K562 (cell line): ENCODE measurements at regions not wholly inside any gene's neighbourhood (a gene's known extent, or its start where the extent isn't known, plus 50 kb on each side); places are given as distances from the start of the nearest gene placed in this dataset.

ENCODE experiments used
- ATAC-seq: fragments of 200-7000 bp; cut with Tn5 transposase; 3 replicates; pipeline ENCODE4 v1.9.1; 2020; ENCODE audit warnings: moderate library complexity
- BruUV-seq: library from RNA; stranded (reverse); fragments of 400-500 nt; replicated peaks from 2 replicates; lab custom pipeline; 2021; lab: Mats Ljungman, UMichigan
- CTCF ChIA-PET: fragments of 300-600 bp; formaldehyde crosslinking; extraction: SDS; loops from one replicate; lab custom pipeline; 2021; ENCODE audit warnings: low intra/inter-chr PET ratio; lab: Yijun Ruan, JAX
- POLR2A ChIA-PET: fragments of 300-600, 350-650 bp; sonication (Branson Sonifier 250); formaldehyde crosslinking; extraction: SDS; loops from one replicate; lab custom pipeline; 2021; ENCODE audit warnings: antibody characterized with exemption, inconsistent platforms; lab: Yijun Ruan, JAX
- DNase-seq, 4 experiments: peaks; one replicate each; pipeline versions ENCODE4 v3.0.0 to v3.0.0-alpha.2; 2011 to 2018; ENCODE audit warnings: low spot score in 3 of 4, mixed read lengths in 3 of 4; ENCODE audit errors: extremely low read depth in 1 of 4
- FAIRE-seq: peaks from 2 replicates; lab custom pipeline; 2011; peaks lifted over from hg19 to GRCh38; lab: Jason Lieb, UNC
- H2AFZ ChIP-seq: 2 replicates; pipeline ENCODE4 v1.6.0; 2011; ENCODE audit warnings: low read depth, low read length, control low read depth, inconsistent platforms
- H3K27ac ChIP-seq: fragments of 200-600 bp; 3 replicates; pipeline ENCODE4 v1.8.0; 2011; ENCODE audit warnings: low read depth, mild to moderate bottlenecking, control low read depth, inconsistent platforms, low read length, moderate library complexity, mixed read lengths; ENCODE audit errors: extremely low read depth
- H3K27me3 ChIP-seq, 2 experiments: fragments of 300-600 bp in 1 of 2; 2 replicates in 1 of 2; 3 replicates in 1 of 2; pipeline versions ENCODE4 v1.6.0 to v1.8.0; 2011; ENCODE audit warnings: inconsistent platforms in 2 of 2, low read length in 2 of 2, mild to moderate bottlenecking in 1 of 2, mixed read lengths in 1 of 2, moderate library complexity in 1 of 2; ENCODE audit not compliant: control insufficient read depth in 2 of 2, insufficient read depth in 2 of 2
- H3K36me3 ChIP-seq: fragments of 300-600 bp; 3 replicates; pipeline ENCODE4 v1.8.0; 2011; ENCODE audit warnings: mild to moderate bottlenecking, low read length, inconsistent platforms; ENCODE audit not compliant: control insufficient read depth, insufficient read depth
- H3K4me1 ChIP-seq, 2 experiments: fragments of 200-600 bp in 1 of 2; replicated peaks in 1 of 2; 2 replicates in 1 of 2; 3 replicates in 1 of 2; pipeline versions ENCODE4 v1.5.1 to v1.8.0; 2011; ENCODE audit warnings: inconsistent platforms in 2 of 2, low read length in 2 of 2, mild to moderate bottlenecking in 1 of 2, mixed read lengths in 1 of 2, moderate library complexity in 1 of 2; ENCODE audit not compliant: control insufficient read depth in 2 of 2, insufficient read depth in 2 of 2
- H3K4me2 ChIP-seq: 2 replicates; pipeline ENCODE4 v1.6.1; 2011; ENCODE audit warnings: low read length, control low read depth, inconsistent platforms, mixed read lengths; ENCODE audit not compliant: insufficient read depth
- H3K4me3 ChIP-seq: fragments of 200-600 bp; sonication (generic), shearing (Covaris generic); 2 replicates; pipeline ENCODE4 v1.5.1; 2016; ENCODE audit warnings: control low read depth, inconsistent platforms
- H3K79me2 ChIP-seq: fragments of 200-600 bp; 3 replicates; pipeline ENCODE4 v1.8.0; 2011; ENCODE audit warnings: low read length, inconsistent platforms; ENCODE audit not compliant: control insufficient read depth, insufficient read depth
- H3K9ac ChIP-seq, 2 experiments: 2 replicates each; pipeline versions ENCODE4 v1.6.0 to v1.6.1; 2011; ENCODE audit warnings: low read depth in 2 of 2, low read length in 2 of 2, control low read depth in 1 of 2, inconsistent platforms in 1 of 2, mild to moderate bottlenecking in 1 of 2, mixed read lengths in 1 of 2; ENCODE audit not compliant: insufficient read depth in 1 of 2
- H3K9me1 ChIP-seq: one replicate; pipeline ENCODE4 v1.6.0; 2011; ENCODE audit warnings: inconsistent platforms, mild to moderate bottlenecking, low read length, moderate library complexity; ENCODE audit not compliant: control insufficient read depth, insufficient read depth
- H3K9me3 ChIP-seq: replicated peaks from 2 replicates; pipeline ENCODE4 v1.5.1; 2011; ENCODE audit warnings: low read depth, low read length, inconsistent platforms; ENCODE audit not compliant: control insufficient read depth, insufficient read depth
- H4K20me1 ChIP-seq: replicated peaks from 2 replicates; pipeline ENCODE4 v1.6.1; 2011; ENCODE audit warnings: low read length, inconsistent platforms, mixed read lengths; ENCODE audit not compliant: control insufficient read depth, insufficient read depth
- ATF1 ChIP-seq, 2 experiments: fragments of 450-650 bp in 1 of 2; IDR thresholded peaks; 2 replicates each; pipeline ENCODE4 v1.6.1; 2016; ENCODE audit warnings: missing compliant biosample characterization in 1 of 2, missing genetic modification characterization in 1 of 2
- CREB1 ChIP-seq, 2 experiments: sonication (generic) in 1 of 2; formaldehyde crosslinking in 1 of 2; IDR thresholded peaks; 2 replicates each; pipeline versions ENCODE4 v1.6.1 to v1.8.0; 2012 to 2022; ENCODE audit warnings: inconsistent platforms in 1 of 2, mild to moderate bottlenecking in 1 of 2, missing genetic modification reagents in 1 of 2, moderate library complexity in 1 of 2
- CREM ChIP-seq: IDR thresholded peaks from 2 replicates; pipeline ENCODE4 v1.6.1; 2014; ENCODE audit warnings: antibody characterized with exemption, low read depth
- HMG20A ChIP-seq: fragments of 450-650 bp; formaldehyde crosslinking; conservative IDR thresholded peaks from 2 replicates; pipeline ENCODE4 v1.4.0; 2020; ENCODE audit warnings: mild to moderate bottlenecking, mixed read lengths
- JUNB ChIP-seq: fragments of 450-650 bp; formaldehyde crosslinking; conservative IDR thresholded peaks from 2 replicates; pipeline ENCODE4 v1.4.0; 2020; ENCODE audit warnings: mild to moderate bottlenecking
- JUND ChIP-seq, 2 experiments: IDR thresholded peaks; 2 replicates in 1 of 2; 3 replicates in 1 of 2; pipeline ENCODE4 v1.6.1; 2011; ENCODE audit warnings: borderline replicate concordance in 2 of 2, low read depth in 2 of 2, low read length in 2 of 2, improper control_type of control experiment in 1 of 2, missing biosample characterization in 1 of 2, missing genetic modification characterization in 1 of 2, missing genetic modification reagents in 1 of 2
- NR1H2 ChIP-seq: sonication (generic); formaldehyde crosslinking; IDR thresholded peaks from 2 replicates; pipeline ENCODE4 v1.4.0; 2020; ENCODE audit warnings: mild to moderate bottlenecking, missing genetic modification reagents
- NR4A1 ChIP-seq, 2 experiments: fragments of 250-450 bp in 1 of 2; fragments of 450-650 bp in 1 of 2; sonication (Bioruptor Pico) in 1 of 2; IDR thresholded peaks; 2 replicates each; pipeline versions ENCODE4 v1.4.0 to v1.6.1; 2016 to 2020; ENCODE audit warnings: mild to moderate bottlenecking in 2 of 2, missing compliant biosample characterization in 1 of 2, missing genetic modification characterization in 1 of 2, moderate library complexity in 1 of 2
- POLR2AphosphoS5 ChIP-seq: IDR thresholded peaks from 2 replicates; pipeline ENCODE4 v1.6.1; 2011; ENCODE audit warnings: mild to moderate bottlenecking, low read depth, low read length, moderate library complexity; ENCODE audit not compliant: control insufficient read depth, insufficient read depth
- SIN3B ChIP-seq: fragments of 450-650 bp; IDR thresholded peaks from 2 replicates; pipeline ENCODE4 v1.6.1; 2017; ENCODE audit warnings: low read depth, mild to moderate bottlenecking, moderate library complexity
- SRSF7 ChIP-seq: fragments of 200-400 bp; formaldehyde crosslinking; optimal IDR thresholded peaks from 2 replicates; pipeline ENCODE3; 2017; ENCODE audit warnings: mild to moderate bottlenecking, low read depth, low read length
- YY1 ChIP-seq, 3 experiments: IDR thresholded peaks; 2 replicates each; pipeline ENCODE4 v1.6.1; 2011; ENCODE audit warnings: low read length in 2 of 3, mild to moderate bottlenecking in 2 of 3, moderate library complexity in 2 of 3, borderline replicate concordance in 1 of 3, control low read depth in 1 of 3, low read depth in 1 of 3; ENCODE audit not compliant: insufficient read depth in 3 of 3, insufficient replicate concordance in 2 of 3, control insufficient read depth in 1 of 3, insufficient read length in 1 of 3; ENCODE audit errors: extremely low read depth in 1 of 3
- ZBTB1 ChIP-seq: sonication (generic); formaldehyde crosslinking; IDR thresholded peaks from 2 replicates; pipeline ENCODE4 v1.8.1; 2023; ENCODE audit warnings: missing genetic modification reagents, low read depth, mild to moderate bottlenecking, borderline replicate concordance
- ZNF354B ChIP-seq: fragments of 250-450 bp; sonication (Bioruptor Pico); IDR thresholded peaks from 2 replicates; pipeline ENCODE4 v1.4.0; 2020
- WGBS: fragments of 100-300 bp; shearing (Covaris generic); methylation state at CpG from one replicate; pipeline ENCODE4 v1.1.6; 2016; ENCODE audit warnings: low coverage, mixed read lengths; ENCODE audit not compliant: insufficient coverage; ENCODE audit errors: missing lambda C conversion rate; 5-methylcytosine and 5-hydroxymethylcytosine counted together
- in situ Hi-C: fragments of 300-500 bp; cut with MboI; formaldehyde crosslinking; loops from 4 replicates; pipeline ENCODE4 v1.15.0; 2018; ENCODE audit warnings: inconsistent platforms, mixed read lengths
- intact Hi-C: fragments of 100-400 bp; cut with micrococcal nuclease; formaldehyde crosslinking; loops from 2 replicates; pipeline ENCODE4 v1.14.2; 2022
- TF ChIP-seq, protein P1 (sequence below), 2 experiments: fragments of 450-650 bp in 1 of 2; sonication (generic) in 1 of 2; formaldehyde crosslinking in 1 of 2; IDR thresholded peaks in 1 of 2; conservative IDR thresholded peaks in 1 of 2; 2 replicates each; pipeline versions ENCODE4 v1.6.1 to v1.8.1; 2016 to 2023; ENCODE audit warnings: mild to moderate bottlenecking in 2 of 2, moderate library complexity in 2 of 2, inconsistent platforms in 1 of 2, missing genetic modification reagents in 1 of 2

- H3K36me3 ChIP-seq: no peaks in the 10 kb centered on the region
- intact Hi-C loops: no loop called here
- BruUV-seq: no TSS peak
- FAIRE-seq: no peak
- in situ Hi-C loops: no loop called here
- H2AFZ ChIP-seq: peak overlapping the region; percentile 49
- no peak overlapping the region for H3K4me3 ChIP-seq
- peak; percentile 57 for ATAC-seq
- H4K20me1 ChIP-seq: no peaks in the 10 kb centered on the region
- DNase-seq: no peak
- H3K27me3 ChIP-seq: no peaks in the 10 kb centered on the region
- no peaks in the 10 kb centered on the region for H3K79me2 ChIP-seq
- H3K9me1 ChIP-seq: no peaks in the 10 kb centered on the region
- H3K27ac ChIP-seq: no peak overlapping the region
- 28% methylated on average over 4 of the region's 4 CpGs for WGBS
- TF ChIP-seq HMG20A (CRISPR knock-in tag) (no peak), NR4A1 (CRISPR knock-in tag; IDR thresholded peaks at IDR 0.05) (no peak), NR4A1 (tag; IDR thresholded peaks at IDR 0.05) (no peak), POLR2AphosphoS5 (no peak), SIN3B (no peak), CREM (peak; percentile 75), NR1H2 (no peak), JUND (IDR thresholded peaks at IDR 0.05; ENCODE audit: borderline replicate concordance, low read depth, low read length) (0 out of 2 replicates have a peak, but pooled peaks have one; percentile 33), JUND (tag; IDR thresholded peaks at IDR 0.05; ENCODE audit: borderline replicate concordance, low read depth, low read length) (no peak), YY1 (IDR thresholded peaks at IDR 0.05; ENCODE audit: borderline replicate concordance in 1 of 3, control insufficient read depth in 1 of 3, extremely low read depth in 1 of 3, insufficient read depth in 3 of 3, insufficient read length in 1 of 3, insufficient replicate concordance in 2 of 3, low read depth in 1 of 3, low read length in 2 of 3) (peak in 1 of 3 experiments; percentile 43), ATF1 (CRISPR knock-in tag; IDR thresholded peaks at IDR 0.05) (no peak), ATF1 (tag; IDR thresholded peaks at IDR 0.05) (no peak), ZNF354B (no peak), SRSF7 (no peak), ZBTB1 (CRISPR knock-in tag) (no peak), CREB1 (IDR thresholded peaks at IDR 0.05) (0 out of 2 replicates have a peak, but pooled peaks have one; percentile 14), CREB1 (CRISPR knock-in tag; IDR thresholded peaks at IDR 0.05) (no peak), JUNB (CRISPR knock-in tag) (no peak)
- TF ChIP-seq, protein P1, sequence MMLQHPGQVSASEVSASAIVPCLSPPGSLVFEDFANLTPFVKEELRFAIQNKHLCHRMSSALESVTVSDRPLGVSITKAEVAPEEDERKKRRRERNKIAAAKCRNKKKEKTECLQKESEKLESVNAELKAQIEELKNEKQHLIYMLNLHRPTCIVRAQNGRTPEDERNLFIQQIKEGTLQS (IDR thresholded peaks at IDR 0.05): peak; percentile 35; the same call in 1 of the 2 replicates
- TF ChIP-seq, protein P1 (CRISPR knock-in tag; conservative IDR thresholded peaks at IDR 0.05): no peak
- no peak overlapping the region for H3K4me2 ChIP-seq
- H3K9me3 ChIP-seq: no peaks in the 10 kb centered on the region
- no peak overlapping the region for H3K9ac ChIP-seq
- H3K4me1 ChIP-seq: no peaks in the 10 kb centered on the region
- CTCF ChIA-PET: no interaction called here
- POLR2A ChIA-PET: no interaction called here
These were observed 260.6 kb upstream of the NEBL start for GRCh38 chr10:21157664-21158063.
